ENCODE measurements at regions not wholly inside any gene's neighbourhood (a gene's known extent, or its start where the extent isn't known, plus 50 kb on each side); places are given as distances from the start of the nearest gene placed in this dataset.

- Histone ChIP-seq H3K9ac (ENCODE audit: low read length) (no peak overlapping the region), H3K9me2 (replicated peaks; ENCODE audit: insufficient read depth, low read length) (no peaks in the 10 kb centered on the region), H3K27ac (ENCODE audit: low read length) (no peak overlapping the region), H3K9me3 (ENCODE audit: low read length) (no peaks in the 10 kb centered on the region), H3K4me3 (ENCODE audit: low read length) (no peak overlapping the region), H3K27me3 (ENCODE audit: low read length) (no peaks in the 10 kb centered on the region), H3K79me2 (ENCODE audit: low read length) (no peaks in the 10 kb centered on the region), H4K20me1 (ENCODE audit: insufficient read depth, low read depth, low read length) (no peaks in the 10 kb centered on the region), H3K4me2 (ENCODE audit: low read depth, low read length, poor library complexity, severe bottlenecking) (no peak overlapping the region), H2AFZ (ENCODE audit: low read length) (no peak overlapping the region), H3K36me3 (ENCODE audit: insufficient read depth, low read length) (no peaks in the 10 kb centered on the region), H3K4me1 (ENCODE audit: low read length) (no peaks in the 10 kb centered on the region)
- no peak for DNase-seq
Observed at GRCh38 chr7:12107381-12107780, 103.7 kb upstream of the TMEM106B start.

- no peak overlapping the region for H3K27ac ChIP-seq (ENCODE audit: low read length)
- no peaks in the 10 kb centered on the region for H3K9me2 ChIP-seq (replicated peaks; ENCODE audit: insufficient read depth, low read length)
- no peak overlapping the region for H3K4me3 ChIP-seq (ENCODE audit: low read length)
- no peaks in the 10 kb centered on the region for H3K79me2 ChIP-seq (ENCODE audit: low read length)
- H2AFZ ChIP-seq (ENCODE audit: low read length): no peak overlapping the region
- no peak for DNase-seq
- H4K20me1 ChIP-seq (ENCODE audit: insufficient read depth, low read depth, low read length): no peaks in the 10 kb centered on the region
- H3K36me3 ChIP-seq (ENCODE audit: insufficient read depth, low read length): no peaks in the 10 kb centered on the region
- no peaks in the 10 kb centered on the region for H3K27me3 ChIP-seq (ENCODE audit: low read length)
- H3K4me1 ChIP-seq (ENCODE audit: low read length): no peaks in the 10 kb centered on the region
- no peak overlapping the region for H3K4me2 ChIP-seq (ENCODE audit: low read depth, low read length, poor library complexity, severe bottlenecking)
- H3K9ac ChIP-seq (ENCODE audit: low read length): no peak overlapping the region
- H3K9me3 ChIP-seq (ENCODE audit: low read length): no peaks in the 10 kb centered on the region
Observed at GRCh38 chr7:12107841-12108254, 103.2 kb upstream of the TMEM106B start.

- no peaks in the 10 kb centered on the region for H3K4me1 ChIP-seq (ENCODE audit: low read length)
- H3K27me3 ChIP-seq (ENCODE audit: low read length): no peaks in the 10 kb centered on the region
- no peak overlapping the region for H3K4me3 ChIP-seq (ENCODE audit: low read length)
- DNase-seq: no peak
- no peaks in the 10 kb centered on the region for H3K9me2 ChIP-seq (replicated peaks; ENCODE audit: insufficient read depth, low read length)
- no peaks in the 10 kb centered on the region for H3K36me3 ChIP-seq (ENCODE audit: insufficient read depth, low read length)
- no peak overlapping the region for H3K27ac ChIP-seq (ENCODE audit: low read length)
- H3K9me3 ChIP-seq (ENCODE audit: low read length): no peaks in the 10 kb centered on the region
- H3K9ac ChIP-seq (ENCODE audit: low read length): no peak overlapping the region
- no peak overlapping the region for H2AFZ ChIP-seq (ENCODE audit: low read length)
- no peak overlapping the region for H3K4me2 ChIP-seq (ENCODE audit: low read depth, low read length, poor library complexity, severe bottlenecking)
- no peaks in the 10 kb centered on the region for H3K79me2 ChIP-seq (ENCODE audit: low read length)
- H4K20me1 ChIP-seq (ENCODE audit: insufficient read depth, low read depth, low read length): no peaks in the 10 kb centered on the region
Observed at GRCh38 chr7:12110425-12110824, 100.7 kb upstream of the TMEM106B start.

GRCh38 chr7:12111422-12112405, 99.4 kb upstream of the TMEM106B start:
- H3K9ac ChIP-seq (ENCODE audit: low read length): no peak overlapping the region
- peaks cover 7% of the 10 kb centered on the region for H3K4me1 ChIP-seq (ENCODE audit: low read length)
- H3K79me2 ChIP-seq (ENCODE audit: low read length): no peaks in the 10 kb centered on the region
- no peaks in the 10 kb centered on the region for H4K20me1 ChIP-seq (ENCODE audit: insufficient read depth, low read depth, low read length)
- H3K4me2 ChIP-seq (ENCODE audit: low read depth, low read length, poor library complexity, severe bottlenecking): no peak overlapping the region
- H3K9me2 ChIP-seq (replicated peaks; ENCODE audit: insufficient read depth, low read length): no peaks in the 10 kb centered on the region
- H3K36me3 ChIP-seq (ENCODE audit: insufficient read depth, low read length): no peaks in the 10 kb centered on the region
- H3K9me3 ChIP-seq (ENCODE audit: low read length): no peaks in the 10 kb centered on the region
- no peak overlapping the region for H3K27ac ChIP-seq (ENCODE audit: low read length)
- no peak overlapping the region for H3K4me3 ChIP-seq (ENCODE audit: low read length)
- no peak for DNase-seq
- H2AFZ ChIP-seq (ENCODE audit: low read length): no peak overlapping the region
- H3K27me3 ChIP-seq (ENCODE audit: low read length): no peaks in the 10 kb centered on the region

DNA sequence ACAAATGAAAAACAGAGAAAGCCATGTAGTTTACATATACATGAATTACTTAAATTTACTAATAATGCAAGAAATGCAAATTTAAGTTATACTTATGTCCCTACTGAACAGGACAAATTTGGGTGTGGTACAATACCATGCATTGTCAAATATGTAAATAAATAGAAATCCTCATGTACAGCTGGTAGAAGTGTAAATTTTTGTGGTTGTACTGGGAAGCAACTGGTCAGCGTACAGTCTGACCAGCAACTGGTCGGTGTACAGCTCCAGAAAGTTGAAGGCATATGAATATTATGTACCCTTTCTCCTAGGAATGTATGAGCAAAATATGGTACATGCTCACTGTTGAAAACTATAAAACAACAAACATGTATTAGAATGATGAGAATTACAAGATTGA, 93.9 kb upstream of the TMEM106B start:
- Histone ChIP-seq H3K36me3 (ENCODE audit: insufficient read depth, low read length) (no peaks in the 10 kb centered on the region), H4K20me1 (ENCODE audit: insufficient read depth, low read depth, low read length) (no peaks in the 10 kb centered on the region), H3K4me3 (ENCODE audit: low read length) (no peak overlapping the region), H3K4me1 (ENCODE audit: low read length) (peaks cover 7% of the 10 kb centered on the region), H3K27me3 (ENCODE audit: low read length) (no peaks in the 10 kb centered on the region), H3K9me2 (replicated peaks; ENCODE audit: insufficient read depth, low read length) (no peaks in the 10 kb centered on the region), H3K79me2 (ENCODE audit: low read length) (no peaks in the 10 kb centered on the region), H3K27ac (ENCODE audit: low read length) (no peak overlapping the region), H2AFZ (ENCODE audit: low read length) (no peak overlapping the region), H3K4me2 (ENCODE audit: low read depth, low read length, poor library complexity, severe bottlenecking) (no peak overlapping the region), H3K9me3 (ENCODE audit: low read length) (no peaks in the 10 kb centered on the region), H3K9ac (ENCODE audit: low read length) (no peak overlapping the region)
- no peak for DNase-seq

DNA sequence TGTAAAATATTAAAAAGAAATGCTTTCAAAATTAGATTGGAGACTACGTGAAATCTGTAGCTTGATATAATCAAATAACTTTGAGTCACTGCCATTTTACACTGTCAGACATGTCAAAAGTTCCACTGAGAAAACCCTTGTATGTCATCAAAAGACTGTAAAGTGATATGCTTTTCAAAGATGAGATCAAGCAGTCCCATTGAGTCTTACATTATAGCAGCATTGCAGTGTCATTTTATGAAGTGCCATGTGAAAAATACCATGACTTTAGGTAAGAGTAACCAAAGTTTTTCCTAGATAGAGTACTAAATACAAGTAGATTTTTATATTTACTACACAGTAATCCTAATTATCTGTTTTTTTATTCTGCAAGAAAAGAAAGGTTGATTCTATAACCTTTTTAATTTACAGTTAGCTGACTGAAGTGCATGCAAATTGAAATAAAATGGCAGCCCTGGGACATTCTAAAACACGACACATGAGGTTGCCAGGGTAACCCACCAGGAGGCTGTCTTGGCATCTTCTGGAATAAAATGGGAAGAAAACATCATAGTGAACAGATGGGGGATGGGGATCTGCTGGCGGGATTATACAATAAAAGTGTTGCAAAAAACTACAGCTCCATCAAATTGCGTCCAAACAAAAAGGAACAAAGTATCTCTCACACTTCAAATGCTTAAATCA, 91.3 kb upstream of the TMEM106B start:
- Histone ChIP-seq H3K36me3 (ENCODE audit: insufficient read depth, low read length) (no peaks in the 10 kb centered on the region), H3K27me3 (ENCODE audit: low read length) (no peaks in the 10 kb centered on the region), H3K4me1 (ENCODE audit: low read length) (peaks cover 7% of the 10 kb centered on the region), H3K9ac (ENCODE audit: low read length) (no peak overlapping the region), H2AFZ (ENCODE audit: low read length) (no peak overlapping the region), H3K79me2 (ENCODE audit: low read length) (no peaks in the 10 kb centered on the region), H3K9me2 (replicated peaks; ENCODE audit: insufficient read depth, low read length) (no peaks in the 10 kb centered on the region), H3K9me3 (ENCODE audit: low read length) (no peaks in the 10 kb centered on the region), H3K27ac (ENCODE audit: low read length) (no peak overlapping the region), H4K20me1 (ENCODE audit: insufficient read depth, low read depth, low read length) (no peaks in the 10 kb centered on the region), H3K4me3 (ENCODE audit: low read length) (no peak overlapping the region), H3K4me2 (ENCODE audit: low read depth, low read length, poor library complexity, severe bottlenecking) (no peak overlapping the region)
- DNase-seq: no peak

- Histone ChIP-seq H3K4me3 (ENCODE audit: low read length) (no peak overlapping the region), H3K4me1 (ENCODE audit: low read length) (peaks cover 7% of the 10 kb centered on the region), H3K27me3 (ENCODE audit: low read length) (no peaks in the 10 kb centered on the region), H2AFZ (ENCODE audit: low read length) (no peak overlapping the region), H3K4me2 (ENCODE audit: low read depth, low read length, poor library complexity, severe bottlenecking) (no peak overlapping the region), H3K36me3 (ENCODE audit: insufficient read depth, low read length) (no peaks in the 10 kb centered on the region), H3K9me3 (ENCODE audit: low read length) (no peaks in the 10 kb centered on the region), H3K9ac (ENCODE audit: low read length) (no peak overlapping the region), H3K79me2 (ENCODE audit: low read length) (no peaks in the 10 kb centered on the region), H3K27ac (ENCODE audit: low read length) (no peak overlapping the region), H3K9me2 (replicated peaks; ENCODE audit: insufficient read depth, low read length) (no peaks in the 10 kb centered on the region), H4K20me1 (ENCODE audit: insufficient read depth, low read depth, low read length) (no peaks in the 10 kb centered on the region)
- no peak for DNase-seq
Observed at GRCh38 chr7:12120632-12121031, 90.5 kb upstream of the TMEM106B start.

DNA sequence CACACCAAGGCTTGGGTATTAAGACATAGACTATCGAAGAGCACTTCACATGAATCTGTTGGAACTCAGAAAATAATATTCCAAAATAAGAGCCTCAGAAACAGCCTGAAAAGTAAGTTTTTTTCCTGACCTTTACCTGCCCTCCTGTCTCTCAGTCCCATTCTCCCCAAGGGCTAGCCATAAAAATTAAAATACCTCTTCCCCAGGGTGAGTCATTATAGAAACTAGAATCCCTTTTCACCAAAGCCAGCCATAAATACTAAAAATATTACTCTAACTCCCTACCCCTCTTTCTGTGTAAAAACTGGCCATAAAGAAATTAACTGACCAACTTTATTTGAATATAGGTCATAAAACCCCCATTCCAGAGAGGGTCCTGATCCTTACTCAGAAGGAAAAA, 87.9 kb upstream of the TMEM106B start:
- Histone ChIP-seq H4K20me1 (ENCODE audit: insufficient read depth, low read depth, low read length) (no peaks in the 10 kb centered on the region), H3K4me3 (ENCODE audit: low read length) (no peak overlapping the region), H3K4me2 (ENCODE audit: low read depth, low read length, poor library complexity, severe bottlenecking) (no peak overlapping the region), H3K9me3 (ENCODE audit: low read length) (no peaks in the 10 kb centered on the region), H3K79me2 (ENCODE audit: low read length) (no peaks in the 10 kb centered on the region), H3K9me2 (replicated peaks; ENCODE audit: insufficient read depth, low read length) (no peaks in the 10 kb centered on the region), H3K4me1 (ENCODE audit: low read length) (no peaks in the 10 kb centered on the region), H2AFZ (ENCODE audit: low read length) (no peak overlapping the region), H3K36me3 (ENCODE audit: insufficient read depth, low read length) (no peaks in the 10 kb centered on the region), H3K27ac (ENCODE audit: low read length) (no peak overlapping the region), H3K27me3 (ENCODE audit: low read length) (no peaks in the 10 kb centered on the region), H3K9ac (ENCODE audit: low read length) (no peak overlapping the region)
- no peak for DNase-seq
